BE2C (cell line): ENCODE measurements at regions not wholly inside any gene's neighbourhood (a gene's known extent, or its start where the extent isn't known, plus 50 kb on each side); places are given as distances from the start of the nearest gene placed in this dataset.

ENCODE experiments used
- DNase-seq: peaks from one replicate; pipeline ENCODE4 v3.0.0-alpha.2; 2020
- H3K27me3 ChIP-seq: fragments of 250-450 bp; sonication (Bioruptor Pico); 2 replicates; pipeline ENCODE4 v1.5.1; 2020; ENCODE audit warnings: mild to moderate bottlenecking
- H3K36me3 ChIP-seq: fragments of 250-450 bp; sonication (Bioruptor Pico); 2 replicates; pipeline ENCODE4 v1.5.1; 2020; ENCODE audit warnings: mild to moderate bottlenecking
- H3K4me1 ChIP-seq: fragments of 250-450 bp; sonication (Bioruptor Pico); 2 replicates; pipeline ENCODE4 v1.5.1; 2020
- H3K4me3 ChIP-seq: 2 replicates; pipeline ENCODE4 v1.5.1; 2011; ENCODE audit warnings: low read depth, low read length
- H3K9me3 ChIP-seq: fragments of 250-450 bp; sonication (Bioruptor Pico); 2 replicates; pipeline ENCODE4 v1.5.1; 2020
- TF ChIP-seq, protein P1 (sequence below): IDR thresholded peaks from 2 replicates; pipeline ENCODE4 v1.5.1; 2012; ENCODE audit warnings: mild to moderate bottlenecking, low read depth, low read length

DNA sequence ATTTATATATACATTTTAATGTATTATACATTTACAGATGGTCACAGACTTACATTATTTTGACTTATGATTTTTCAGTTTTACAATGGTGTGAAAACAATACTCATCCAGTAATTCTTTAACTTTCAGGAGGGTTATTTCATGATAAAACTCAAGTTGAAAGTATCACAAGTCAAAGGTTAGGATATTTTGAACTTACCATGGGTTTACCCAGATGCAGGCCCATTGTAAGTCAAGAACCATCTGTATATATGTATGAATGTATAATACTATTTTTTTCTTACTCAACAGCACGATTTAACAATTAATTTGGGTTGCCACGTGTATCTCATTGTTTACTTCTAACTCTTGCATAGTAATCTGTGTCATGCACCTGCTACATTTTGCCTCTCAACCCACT lies 1002.0 kb downstream of the OTOL1 start:
- H3K4me3 ChIP-seq = no peak overlapping the region
- no peaks in the 10 kb centered on the region for H3K36me3 ChIP-seq
- TF ChIP-seq, protein P1, sequence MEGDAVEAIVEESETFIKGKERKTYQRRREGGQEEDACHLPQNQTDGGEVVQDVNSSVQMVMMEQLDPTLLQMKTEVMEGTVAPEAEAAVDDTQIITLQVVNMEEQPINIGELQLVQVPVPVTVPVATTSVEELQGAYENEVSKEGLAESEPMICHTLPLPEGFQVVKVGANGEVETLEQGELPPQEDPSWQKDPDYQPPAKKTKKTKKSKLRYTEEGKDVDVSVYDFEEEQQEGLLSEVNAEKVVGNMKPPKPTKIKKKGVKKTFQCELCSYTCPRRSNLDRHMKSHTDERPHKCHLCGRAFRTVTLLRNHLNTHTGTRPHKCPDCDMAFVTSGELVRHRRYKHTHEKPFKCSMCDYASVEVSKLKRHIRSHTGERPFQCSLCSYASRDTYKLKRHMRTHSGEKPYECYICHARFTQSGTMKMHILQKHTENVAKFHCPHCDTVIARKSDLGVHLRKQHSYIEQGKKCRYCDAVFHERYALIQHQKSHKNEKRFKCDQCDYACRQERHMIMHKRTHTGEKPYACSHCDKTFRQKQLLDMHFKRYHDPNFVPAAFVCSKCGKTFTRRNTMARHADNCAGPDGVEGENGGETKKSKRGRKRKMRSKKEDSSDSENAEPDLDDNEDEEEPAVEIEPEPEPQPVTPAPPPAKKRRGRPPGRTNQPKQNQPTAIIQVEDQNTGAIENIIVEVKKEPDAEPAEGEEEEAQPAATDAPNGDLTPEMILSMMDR = no peak
- no peaks in the 10 kb centered on the region for H3K27me3 ChIP-seq
- H3K4me1 ChIP-seq = no peaks in the 10 kb centered on the region
- H3K9me3 ChIP-seq = no peaks in the 10 kb centered on the region
- no peak for DNase-seq

GRCh38 chr3:162507397-162507796 lies 1010.8 kb downstream of the OTOL1 start:
- DNase-seq = no peak

DNA sequence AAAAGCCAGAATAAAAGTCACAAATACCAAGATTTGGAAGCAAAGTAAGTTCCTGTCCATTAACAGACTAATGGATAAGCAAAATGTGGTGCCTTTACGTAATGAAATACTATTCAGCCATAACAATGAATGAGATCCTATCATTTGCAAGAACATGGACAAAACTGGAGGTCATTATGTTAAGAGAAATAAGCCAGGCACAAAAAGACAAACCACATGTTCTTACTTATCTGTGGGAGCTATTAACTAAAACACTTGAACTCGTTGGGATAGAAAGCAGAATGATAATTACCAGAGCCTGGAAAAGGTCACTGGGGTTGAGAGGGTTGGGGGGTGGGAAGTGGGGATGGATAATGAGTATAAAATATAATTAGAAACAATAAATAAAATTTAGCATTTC lies 1015.9 kb downstream of the OTOL1 start:
- TF ChIP-seq, protein P1 = no peak
- peaks cover 6% of the 10 kb centered on the region for H3K4me1 ChIP-seq
- no peak overlapping the region for H3K4me3 ChIP-seq
- DNase-seq = peak; percentile 22
- no peaks in the 10 kb centered on the region for H3K36me3 ChIP-seq
- H3K27me3 ChIP-seq = no peaks in the 10 kb centered on the region
- H3K9me3 ChIP-seq = no peaks in the 10 kb centered on the region

More at GRCh38 chr3:162507397-162507796, 1010.8 kb downstream of the OTOL1 start:
- Histone ChIP-seq H3K4me1 (no peaks in the 10 kb centered on the region; the same call in 1 of the 2 replicates), H3K27me3 (no peaks in the 10 kb centered on the region), H3K36me3 (no peaks in the 10 kb centered on the region), H3K9me3 (no peaks in the 10 kb centered on the region; the same call in 1 of the 2 replicates), H3K4me3 (no peak overlapping the region)
- TF ChIP-seq, protein P1 = no peak

DNA sequence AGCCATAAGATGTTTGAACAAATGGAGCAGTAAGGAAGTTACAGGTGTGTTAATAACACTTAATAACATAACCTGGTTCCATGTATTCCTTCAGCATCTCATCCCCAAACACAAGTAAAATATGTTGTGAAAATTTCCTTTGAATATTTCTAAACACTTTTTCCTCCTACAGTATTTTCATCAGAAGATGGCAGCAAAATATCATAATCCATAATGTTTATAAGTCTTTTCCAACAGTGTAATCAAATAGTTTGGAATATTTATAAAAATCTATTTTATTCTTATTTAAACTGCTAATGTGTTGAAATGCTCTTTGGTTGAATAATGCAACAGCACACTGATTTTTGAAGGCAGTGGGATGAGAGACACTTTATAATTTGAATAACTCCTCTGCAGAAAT lies 1020.5 kb downstream of the OTOL1 start:
- no peak for DNase-seq
- H3K9me3 ChIP-seq = no peaks in the 10 kb centered on the region
- H3K27me3 ChIP-seq = no peaks in the 10 kb centered on the region
- no peaks in the 10 kb centered on the region for H3K36me3 ChIP-seq
- TF ChIP-seq, protein P1 = no peak
- H3K4me1 ChIP-seq = peaks cover 6% of the 10 kb centered on the region
- no peak overlapping the region for H3K4me3 ChIP-seq

DNA sequence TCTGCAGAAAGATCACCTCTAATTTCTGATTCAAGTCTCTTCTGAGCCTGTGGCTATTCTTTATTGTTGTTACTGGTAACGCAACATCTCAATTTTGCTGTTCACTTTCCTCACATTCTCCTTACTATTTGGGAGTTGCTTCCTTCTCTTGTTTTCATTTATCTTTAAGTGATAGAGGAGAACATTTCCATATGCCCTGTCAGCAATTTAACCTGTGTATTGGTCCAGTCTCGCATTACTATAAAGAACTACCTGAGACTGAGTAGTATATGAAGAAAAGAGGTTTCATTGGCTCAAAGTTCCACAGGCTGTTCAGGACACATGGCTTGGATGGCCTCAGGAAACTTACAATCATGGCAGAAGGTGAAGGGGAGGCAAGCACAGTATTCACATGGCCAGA lies 1025.1 kb downstream of the OTOL1 start:
- Histone ChIP-seq H3K4me3 (no peak overlapping the region), H3K9me3 (no peaks in the 10 kb centered on the region), H3K27me3 (no peaks in the 10 kb centered on the region), H3K4me1 (no peaks in the 10 kb centered on the region), H3K36me3 (no peaks in the 10 kb centered on the region)
- no peak for DNase-seq
- TF ChIP-seq, protein P1 = no peak

- H3K4me3 ChIP-seq = no peak overlapping the region
Measured at GRCh38 chr3:162525066-162525742, 1028.6 kb downstream of the OTOL1 start.

More at GRCh38 chr3:162525066-162525742, 1028.6 kb downstream of the OTOL1 start:
- H3K9me3 ChIP-seq = no peaks in the 10 kb centered on the region
- H3K36me3 ChIP-seq = no peaks in the 10 kb centered on the region
- no peaks in the 10 kb centered on the region for H3K4me1 ChIP-seq
- H3K27me3 ChIP-seq = no peaks in the 10 kb centered on the region
- no peak for DNase-seq
- TF ChIP-seq, protein P1 = no peak
